ENCODE measurements at regions not wholly inside any gene's neighbourhood (a gene's known extent, or its start where the extent isn't known, plus 50 kb on each side); places are given as distances from the start of the nearest gene placed in this dataset.

GRCh38 chr9:27743490-27743889 is 170.2 kb upstream of the C9orf72 start:
- H3K27ac ChIP-seq: no peak overlapping the region
- TF ChIP-seq ZFX (IDR thresholded peaks at IDR 0.05) (no peak), CTCF (conservative IDR thresholded peaks at IDR 0.05) (no peak)

GRCh38 chr9:27747450-27747849 is 174.2 kb upstream of the C9orf72 start:
- H3K27ac ChIP-seq: no peak overlapping the region
- TF ChIP-seq ZFX (IDR thresholded peaks at IDR 0.05) (no peak), CTCF (conservative IDR thresholded peaks at IDR 0.05) (no peak)

- TF ChIP-seq CTCF (conservative IDR thresholded peaks at IDR 0.05) (no peak), ZFX (IDR thresholded peaks at IDR 0.05) (no peak)
- H3K27ac ChIP-seq: no peak overlapping the region
Measured at GRCh38 chr9:27749838-27750237, 176.6 kb upstream of the C9orf72 start.

GRCh38 chr9:27750566-27750965 is 177.3 kb upstream of the C9orf72 start:
- TF ChIP-seq CTCF (conservative IDR thresholded peaks at IDR 0.05): no peak
- TF ChIP-seq ZFX (IDR thresholded peaks at IDR 0.05): no peak
- no peak overlapping the region for H3K27ac ChIP-seq

GRCh38 chr9:27752069-27752468 is 178.8 kb upstream of the C9orf72 start:
- TF ChIP-seq CTCF (conservative IDR thresholded peaks at IDR 0.05): no peak
- TF ChIP-seq ZFX (IDR thresholded peaks at IDR 0.05): no peak
- no peak overlapping the region for H3K27ac ChIP-seq

- no peak for TF ChIP-seq ZFX (IDR thresholded peaks at IDR 0.05)
- no peak for TF ChIP-seq CTCF (conservative IDR thresholded peaks at IDR 0.05)
- H3K27ac ChIP-seq: no peak overlapping the region
Measured at GRCh38 chr9:27755846-27756245, 182.6 kb upstream of the C9orf72 start.

GRCh38 chr9:27756418-27756817 is 183.1 kb upstream of the C9orf72 start:
- H3K27ac ChIP-seq: no peak overlapping the region
- TF ChIP-seq CTCF (conservative IDR thresholded peaks at IDR 0.05) (no peak), ZFX (IDR thresholded peaks at IDR 0.05) (no peak)

Data from C4-2B (cell line).